NCI-H345 treated with DMSO at 0.1 percent for 48 hours (cell line): ENCODE measurements at regions not wholly inside any gene's neighbourhood (a gene's known extent, or its start where the extent isn't known, plus 50 kb on each side); places are given as distances from the start of the nearest gene placed in this dataset.

ENCODE experiments used
- DNase-seq: peaks from one replicate; lab custom pipeline; 2025; ENCODE audit not compliant: unreplicated experiment; lab: John Stamatoyannopoulos, UW

DNA sequence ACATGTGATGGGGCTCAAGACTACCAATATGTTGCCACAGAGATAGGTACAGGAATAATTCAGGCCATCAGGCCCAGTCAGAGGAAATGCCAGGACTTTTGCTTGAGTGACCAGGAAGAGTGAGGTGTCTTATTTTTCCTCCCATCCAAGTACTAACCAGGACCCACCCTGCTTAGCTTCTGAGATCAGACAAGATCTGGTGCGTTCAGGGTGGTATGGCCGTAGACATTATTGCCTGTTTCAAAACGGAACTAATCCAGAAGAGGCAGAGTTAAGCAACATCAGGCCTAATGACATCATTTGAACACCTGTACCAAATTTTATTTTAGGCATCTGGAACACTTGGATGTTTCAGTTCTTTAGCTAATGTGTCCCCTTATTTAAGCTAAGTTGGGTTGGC, 205.5 kb upstream of the POU2AF2 start:
- no peak for DNase-seq

GRCh38 chr11:111035746-111036145, 209.8 kb upstream of the POU2AF2 start:
- no peak for DNase-seq

DNA sequence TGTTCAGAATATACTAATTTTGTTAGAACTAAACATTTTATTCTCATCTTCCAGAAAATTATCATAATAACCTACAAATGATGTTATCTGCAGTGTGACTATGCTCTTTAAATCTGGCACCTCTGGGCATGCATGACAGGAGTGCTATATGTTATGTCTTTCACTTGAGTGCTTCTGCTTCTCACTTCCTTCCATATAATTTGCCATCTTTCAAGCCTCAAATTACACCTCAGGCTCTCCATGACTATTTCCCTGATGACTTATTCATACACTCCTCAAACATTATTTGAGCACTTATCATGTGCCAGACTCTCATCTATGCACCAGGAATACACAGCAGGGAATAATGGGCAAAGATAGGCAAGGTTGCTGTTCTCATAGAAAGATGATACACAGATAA, 219.3 kb upstream of the POU2AF2 start:
- no peak for DNase-seq

DNA sequence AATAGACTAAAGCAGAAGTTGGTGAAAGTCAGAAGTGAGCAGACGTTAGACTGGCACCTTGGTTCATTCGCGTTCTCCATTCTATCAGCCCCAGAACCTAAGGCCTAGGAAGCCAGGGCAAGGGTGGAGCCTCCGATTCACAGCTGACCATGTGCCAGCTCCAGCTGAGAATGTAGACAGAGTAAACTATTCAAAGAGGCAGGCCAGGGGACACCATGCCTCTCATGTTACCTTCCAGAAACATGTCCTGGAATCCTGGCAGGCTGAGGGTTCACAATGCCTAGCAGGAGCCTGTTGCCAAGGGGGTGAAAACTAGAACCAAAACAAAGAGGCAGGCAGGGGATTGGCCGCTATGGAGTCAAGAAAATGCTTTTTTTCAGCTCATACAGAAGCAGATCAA, 224.4 kb upstream of the POU2AF2 start:
- no peak for DNase-seq

- DNase-seq = no peak
Observed at GRCh38 chr11:111019871-111020670, 225.5 kb upstream of the POU2AF2 start.

- no peak for DNase-seq
Observed at GRCh38 chr11:111019451-111019850, 226.1 kb upstream of the POU2AF2 start.

- DNase-seq = no peak
Observed at GRCh38 chr11:111018566-111018965, 227.0 kb upstream of the POU2AF2 start.

- no peak for DNase-seq
Observed at GRCh38 chr11:111012491-111012890, 233.0 kb upstream of the POU2AF2 start.

DNA sequence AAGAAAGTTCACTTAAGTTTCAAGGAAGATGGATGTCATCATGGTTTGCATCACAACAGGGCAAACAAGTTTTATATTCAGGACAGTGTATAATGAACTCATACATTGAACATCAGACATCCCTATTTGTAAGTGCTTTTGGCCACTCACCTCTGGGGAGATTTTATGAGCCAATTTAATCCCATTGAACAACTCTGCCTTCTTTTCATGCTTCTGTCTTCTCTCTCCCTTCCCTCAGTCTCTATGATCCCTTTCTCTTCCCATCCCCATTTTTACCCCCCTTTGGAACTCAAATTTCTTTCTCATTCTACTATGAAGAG, 234.3 kb upstream of the POU2AF2 start:
- no peak for DNase-seq

GRCh38 chr11:111010391-111011274, 234.9 kb upstream of the POU2AF2 start:
- no peak for DNase-seq

DNA sequence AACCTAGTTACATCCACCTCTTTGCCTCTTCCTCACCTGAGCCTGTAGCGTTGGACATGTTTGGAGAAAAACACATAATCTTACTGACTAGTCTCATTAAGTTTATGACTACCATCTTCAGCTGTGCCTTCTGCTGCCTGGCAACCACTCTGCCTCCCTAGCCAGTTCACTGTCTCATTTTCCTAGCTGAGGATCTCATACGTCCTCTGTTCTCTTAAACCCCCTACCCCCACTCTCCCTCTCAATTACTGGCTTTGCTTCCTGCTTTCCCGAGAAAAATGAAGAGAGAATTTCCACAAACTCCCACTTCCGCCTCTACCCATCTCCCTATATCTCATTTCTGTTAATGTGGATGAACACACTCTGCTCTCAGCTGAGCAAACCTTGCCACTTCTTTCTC, 239.3 kb upstream of the POU2AF2 start:
- DNase-seq = no peak

GRCh38 chr11:111001986-111002611, 243.4 kb upstream of the POU2AF2 start:
- DNase-seq = no peak

- DNase-seq = no peak
Observed at GRCh38 chr11:111001081-111001430, 244.5 kb upstream of the POU2AF2 start.

- no peak for DNase-seq
Observed at GRCh38 chr11:111000400-111001080, 245.0 kb upstream of the POU2AF2 start.

- DNase-seq = no peak
Observed at GRCh38 chr11:110992481-110992880, 253.0 kb upstream of the POU2AF2 start.

- DNase-seq = no peak
Observed at GRCh38 chr11:110991661-110992355, 253.7 kb upstream of the POU2AF2 start.

DNA sequence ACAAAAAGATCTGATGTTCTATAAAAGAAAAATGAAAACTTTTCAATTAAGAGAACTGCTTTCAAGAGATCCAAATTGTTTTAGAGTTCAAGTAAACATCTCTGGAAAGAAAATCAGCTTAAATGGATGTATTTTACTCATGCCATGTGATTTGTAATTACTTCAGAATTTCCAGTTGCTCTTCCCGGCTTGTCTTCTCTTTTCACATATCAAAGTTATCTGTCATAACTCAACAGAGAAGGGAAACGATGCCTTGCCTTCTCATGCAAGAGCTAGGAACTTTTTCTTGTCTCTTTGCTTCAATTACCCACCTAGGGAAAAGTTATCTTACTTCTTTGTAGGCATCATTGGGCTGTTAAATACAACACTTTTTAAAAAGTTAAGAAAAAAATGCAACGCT, 255.2 kb upstream of the POU2AF2 start:
- DNase-seq = no peak

GRCh38 chr11:110989428-110990133, 255.9 kb upstream of the POU2AF2 start:
- no peak for DNase-seq

DNA sequence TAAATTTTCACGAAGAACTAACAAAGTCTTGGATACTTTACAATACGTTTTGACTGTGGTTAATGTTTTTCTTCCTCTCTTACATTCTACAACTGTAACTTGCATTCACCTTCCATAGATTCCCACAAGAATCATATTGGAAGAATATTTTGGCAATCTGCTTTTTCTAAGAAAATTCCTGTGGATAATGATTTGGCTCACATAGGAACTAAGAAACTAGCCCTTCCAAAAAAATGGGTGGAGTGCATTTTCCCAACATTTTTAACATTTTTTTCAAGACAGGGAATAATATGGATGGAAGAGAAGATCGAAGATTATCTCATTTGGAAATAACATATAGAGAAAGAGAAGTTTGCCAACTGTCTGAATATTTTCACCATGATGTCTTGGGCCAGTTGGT, 256.9 kb upstream of the POU2AF2 start:
- DNase-seq = no peak

DNA sequence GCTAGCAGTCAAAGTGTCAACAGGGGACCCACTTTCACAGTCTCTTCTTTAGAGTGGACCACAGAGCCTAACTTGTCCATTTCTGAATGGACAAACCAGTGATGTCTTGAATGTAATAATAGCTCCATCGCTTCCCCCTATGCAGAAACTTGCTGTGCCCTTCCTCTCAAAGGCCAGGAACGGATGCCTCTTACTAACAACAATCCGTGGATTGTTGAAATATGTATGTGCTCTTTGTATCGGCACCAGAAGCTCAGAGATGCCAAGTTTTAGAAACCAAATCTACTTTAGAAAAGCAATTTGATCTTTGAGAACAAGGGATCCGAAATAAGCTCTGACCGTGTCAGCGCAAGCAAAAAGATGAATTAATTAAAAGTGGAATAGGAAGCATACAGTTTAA, 259.5 kb upstream of the POU2AF2 start:
- no peak for DNase-seq
